Right renal pelvis (tissue), 4 donors: ENCODE measurements at regions not wholly inside any gene's neighbourhood (a gene's known extent, or its start where the extent isn't known, plus 50 kb on each side); places are given as distances from the start of the nearest gene placed in this dataset.
"Not testable (repeated sequence)": the region's sequence is repeated elsewhere in the genome, so short reads cannot be mapped to it uniquely, and the experiment has no call there.

ENCODE experiments used
- DNase-seq, 4 donors: peaks; one replicate each; pipeline ENCODE4 v3.0.0-alpha.2; 2013; ENCODE audit warnings: low read depth in 4 of 4, low spot score in 3 of 4, missing footprints in 1 of 4

- not testable (repeated sequence) for DNase-seq
These were observed 117.0 kb downstream of the SDHAF3 start for GRCh38 chr7:97234494-97234893.

GRCh38 chr7:97246317-97246716, 128.8 kb downstream of the SDHAF3 start:
- no peak for DNase-seq

GRCh38 chr7:97258187-97258586, 140.7 kb downstream of the SDHAF3 start:
- DNase-seq: not testable (repeated sequence)

GRCh38 chr7:97269741-97270140, 152.2 kb downstream of the SDHAF3 start:
- no peak for DNase-seq

GRCh38 chr7:97270280-97270679, 152.8 kb downstream of the SDHAF3 start:
- no peak for DNase-seq

GRCh38 chr7:97271619-97272018, 154.1 kb downstream of the SDHAF3 start:
- DNase-seq: no peak

GRCh38 chr7:97272237-97272975, 154.9 kb downstream of the SDHAF3 start:
- no peak for DNase-seq

- DNase-seq: no peak
These were observed 158.0 kb downstream of the SDHAF3 start for GRCh38 chr7:97275475-97275874.

GRCh38 chr7:97280950-97281349, 163.5 kb downstream of the SDHAF3 start:
- no peak for DNase-seq

GRCh38 chr7:97285348-97285747, 167.8 kb downstream of the SDHAF3 start:
- no peak for DNase-seq

GRCh38 chr7:97293031-97293430, 175.5 kb downstream of the SDHAF3 start:
- DNase-seq: no peak

GRCh38 chr7:97298561-97298960, 181.1 kb downstream of the SDHAF3 start:
- DNase-seq: no peak

GRCh38 chr7:97305589-97305988, 188.1 kb downstream of the SDHAF3 start:
- DNase-seq: no peak

- no peak for DNase-seq
These were observed 190.1 kb downstream of the SDHAF3 start for GRCh38 chr7:97307521-97308108.

GRCh38 chr7:97313900-97314299, 196.4 kb downstream of the SDHAF3 start:
- no peak for DNase-seq

GRCh38 chr7:97317575-97317974, 200.1 kb downstream of the SDHAF3 start:
- no peak for DNase-seq

GRCh38 chr7:97329871-97330270, 212.4 kb downstream of the SDHAF3 start:
- DNase-seq: not testable (repeated sequence)

GRCh38 chr7:97337849-97338248, 220.4 kb downstream of the SDHAF3 start:
- DNase-seq: no peak

- no peak for DNase-seq
These were observed 225.0 kb downstream of the SDHAF3 start for GRCh38 chr7:97342512-97342911.

GRCh38 chr7:97346349-97346748, 228.9 kb downstream of the SDHAF3 start:
- DNase-seq: no peak

GRCh38 chr7:97351488-97351887, 234.0 kb downstream of the SDHAF3 start:
- DNase-seq: no peak

GRCh38 chr7:97357459-97357858, 240.0 kb downstream of the SDHAF3 start:
- no peak for DNase-seq
